ENCODE measurements at regions not wholly inside any gene's neighbourhood (a gene's known extent, or its start where the extent isn't known, plus 50 kb on each side); places are given as distances from the start of the nearest gene placed in this dataset.

GRCh38 chr12:58310809-58311622, 369.6 kb downstream of the ATP23 start:
- H3K23ac ChIP-seq (ENCODE audit: low read depth, low read length), result peak overlapping the region; percentile 82; the same call in 1 of the 2 replicates
- H2AFZ ChIP-seq (replicated peaks; ENCODE audit: low read length, poor library complexity), result no peak overlapping the region
- in situ Hi-C loops (cut with MboI; ENCODE audit: low sequenced_read_pairs), result no loop called here
- no peaks in the 10 kb centered on the region for H3K27me3 ChIP-seq (ENCODE audit: control insufficient read depth, insufficient read depth, low read length)
- H3K4me3 ChIP-seq (ENCODE audit: insufficient read depth, low read depth, low read length), result no peak overlapping the region
- TF ChIP-seq MAFK (IDR thresholded peaks at IDR 0.05; ENCODE audit: low read depth, low read length), result peak; percentile 100
- peak; percentile 7 for TF ChIP-seq RCOR1 (IDR thresholded peaks at IDR 0.05; ENCODE audit: insufficient replicate concordance, low read length)
- no peak for TF ChIP-seq MAZ (IDR thresholded peaks at IDR 0.05; ENCODE audit: borderline replicate concordance, low read depth, low read length)
- TF ChIP-seq POLR2A (IDR thresholded peaks at IDR 0.05; ENCODE audit: low read depth, low read length), result no peak
- peak; percentile 93 for TF ChIP-seq CEBPB (IDR thresholded peaks at IDR 0.05; ENCODE audit: low read depth, low read length)
- peak; percentile 39; the same call in 1 of the 2 replicates for TF ChIP-seq BHLHE40 (IDR thresholded peaks at IDR 0.05; ENCODE audit: low read depth, low read length)
- no peak for TF ChIP-seq CTCF (conservative IDR thresholded peaks at IDR 0.05; ENCODE audit: low read depth, low read length)
- TF ChIP-seq RAD21 (IDR thresholded peaks at IDR 0.05; ENCODE audit: low read length), result no peak
- TF ChIP-seq FOS (IDR thresholded peaks at IDR 0.05; ENCODE audit: low read depth, low read length), result peak; percentile 98
- peak; percentile 100 for TF ChIP-seq NFE2L2 (IDR thresholded peaks at IDR 0.05; ENCODE audit: low read depth, low read length)
- TF ChIP-seq MXI1 (IDR thresholded peaks at IDR 0.05; ENCODE audit: borderline replicate concordance, low read depth, low read length), result no peak
- H2BK120ac ChIP-seq (ENCODE audit: low read depth, low read length), result peak overlapping the region; percentile 88
- peak overlapping the region in 1 of 2 experiments; percentile 54; a peak in 1 of 4 replicates for H4K8ac ChIP-seq (ENCODE audit: low read depth in 2 of 2, low read length in 2 of 2)
- peak overlapping the region; percentile 73 for H3K56ac ChIP-seq (ENCODE audit: extremely low read depth, insufficient read depth, low read length)
- dilution Hi-C loops (cut with HindIII; ENCODE audit: low sequenced_read_pairs, unreplicated experiment), result no loop called here
- ATAC-seq (ENCODE audit: low read depth) (peak; percentile 81), DNase-seq (peak; percentile 99)
- peak overlapping the region; percentile 48; the same call in 1 of the 3 replicates for H2BK15ac ChIP-seq (ENCODE audit: low read depth, low read length)
- H3K9ac ChIP-seq (ENCODE audit: low read depth, low read length), result no peak overlapping the region; the same call in 1 of the 2 replicates
- no peaks in the 10 kb centered on the region for H3K36me3 ChIP-seq (ENCODE audit: control insufficient read depth, insufficient read depth, low read length)
- peak overlapping the region; percentile 64; the same call in 1 of the 2 replicates for H4K91ac ChIP-seq (ENCODE audit: insufficient read depth, low read depth, low read length)
- peaks cover 6% of the 10 kb centered on the region for H3K9me3 ChIP-seq (ENCODE audit: control insufficient read depth, insufficient read depth, low read length)
- no peak overlapping the region for H2AK5ac ChIP-seq (ENCODE audit: low read depth, low read length)
- H3K18ac ChIP-seq (ENCODE audit: low read depth, low read length), result peak overlapping the region; percentile 76; the same call in 1 of the 2 replicates
- H4K20me1 ChIP-seq (ENCODE audit: insufficient read depth, low read length), result no peaks in the 10 kb centered on the region
- no peaks in the 10 kb centered on the region for H3K79me1 ChIP-seq (ENCODE audit: low read depth in 1 of 2, low read length in 2 of 2)
- H3K4me1 ChIP-seq (ENCODE audit: control insufficient read depth, insufficient read depth, low read length), result peaks cover 15% of the 10 kb centered on the region
- BruUV-seq (replicated peaks), result no TSS peak
- H2BK20ac ChIP-seq (ENCODE audit: low read depth, low read length), result peak overlapping the region; percentile 89
- H3K4ac ChIP-seq (ENCODE audit: low read depth, low read length), result peak overlapping the region; percentile 46; the same call in 1 of the 2 replicates
- WGBS, 2 experiments (ENCODE audit: extremely low coverage in 2 of 2, insufficient read length in 1 of 2), result no CpG with 5 or more reads among the region's 5 CpGs
- POLR2A ChIA-PET (ENCODE audit: unreplicated experiment), result no interaction called here
- H3K14ac ChIP-seq (replicated peaks; ENCODE audit: low read depth, low read length), result peak overlapping the region; percentile 74
- H3K9me1 ChIP-seq (ENCODE audit: insufficient read depth, low read length), result peaks cover 5% of the 10 kb centered on the region
- intact Hi-C loops (cut with micrococcal nuclease), result loop anchor here (10.0 kb wide), 1 partner anchor 316 kb away; no protein-coding TSS in a partner anchor
- no peak overlapping the region for H2AK9ac ChIP-seq (replicated peaks; ENCODE audit: low read depth, low read length, poor library complexity)
- H3K4me2 ChIP-seq (ENCODE audit: low read depth, low read length), result peak overlapping the region; percentile 7; the same call in 1 of the 2 replicates
- peak overlapping the region; percentile 67; the same call in 1 of the 2 replicates for H4K5ac ChIP-seq (ENCODE audit: low read depth, low read length)
- CTCF ChIA-PET, result no interaction called here
- peak overlapping the region; percentile 46; the same call in 1 of the 2 replicates for H3K27ac ChIP-seq (ENCODE audit: insufficient read depth, low read length)
- peak overlapping the region; percentile 69 for H2BK5ac ChIP-seq (ENCODE audit: low read depth, low read length, poor library complexity, severe bottlenecking)
